GM19240 (cell line): ENCODE measurements at regions not wholly inside any gene's neighbourhood (a gene's known extent, or its start where the extent isn't known, plus 50 kb on each side); places are given as distances from the start of the nearest gene placed in this dataset.
"Not testable (repeated sequence)": the region's sequence is repeated elsewhere in the genome, so short reads cannot be mapped to it uniquely, and the experiment has no call there.

Experiments
- DNase-seq: peaks from one replicate; pipeline ENCODE4 v3.0.0; 2011; ENCODE audit warnings: low spot score; ENCODE audit not compliant: insufficient read length

GRCh38 chr10:84018826-84019225, 120.5 kb upstream of the GHITM start:
- no peak for DNase-seq

DNA sequence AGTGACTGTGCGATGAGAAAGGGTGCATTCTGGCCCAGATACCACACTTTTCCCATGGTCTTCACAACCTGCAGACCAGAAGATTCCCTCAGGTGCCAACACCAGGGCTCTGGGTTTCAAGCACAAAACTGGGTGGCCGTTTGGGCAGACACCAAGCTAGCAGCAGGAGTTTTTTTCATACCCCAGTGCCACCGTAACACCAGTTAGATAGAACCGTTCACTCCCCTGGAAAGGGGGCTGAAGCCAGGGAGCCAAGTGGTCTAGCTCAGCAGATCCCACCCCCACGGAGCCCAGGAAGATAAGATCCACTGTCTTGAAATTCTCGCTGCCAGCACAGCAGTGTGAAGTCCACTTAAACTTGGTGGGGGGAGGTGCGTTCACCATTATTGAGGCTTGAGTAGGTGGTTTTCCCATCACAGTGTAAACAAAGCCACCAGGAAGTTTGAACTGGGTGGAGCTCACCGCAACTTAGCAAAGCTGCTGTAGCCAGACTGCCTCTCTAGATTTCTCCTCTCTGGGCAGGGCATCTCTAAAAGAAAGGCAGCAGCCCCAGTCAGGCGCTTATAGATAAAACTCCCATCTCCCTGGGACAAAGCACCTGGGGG, 119.4 kb upstream of the GHITM start:
- DNase-seq: not testable (repeated sequence)

- DNase-seq: no peak
Observed at GRCh38 chr10:84026821-84027257, 112.5 kb upstream of the GHITM start.

DNA sequence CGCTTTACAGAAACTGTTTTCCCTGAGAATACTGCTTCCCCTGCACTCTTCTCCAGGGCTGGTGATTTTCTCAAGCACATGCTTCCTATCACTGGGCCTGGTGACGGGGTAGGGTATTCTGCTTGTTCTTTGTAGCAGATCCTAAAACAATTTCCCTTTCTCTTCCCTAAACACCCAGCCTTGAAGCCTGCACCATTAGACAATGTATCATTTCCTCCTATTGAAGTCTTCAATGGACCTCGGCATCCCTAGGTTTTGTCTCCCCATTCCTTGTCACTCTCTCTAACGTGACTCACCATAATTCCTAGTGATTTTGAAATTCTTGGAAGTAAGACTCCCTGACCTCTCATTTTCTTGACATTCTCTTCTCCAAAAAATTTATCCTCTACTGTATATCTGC, 109.5 kb upstream of the GHITM start:
- no peak for DNase-seq

DNA sequence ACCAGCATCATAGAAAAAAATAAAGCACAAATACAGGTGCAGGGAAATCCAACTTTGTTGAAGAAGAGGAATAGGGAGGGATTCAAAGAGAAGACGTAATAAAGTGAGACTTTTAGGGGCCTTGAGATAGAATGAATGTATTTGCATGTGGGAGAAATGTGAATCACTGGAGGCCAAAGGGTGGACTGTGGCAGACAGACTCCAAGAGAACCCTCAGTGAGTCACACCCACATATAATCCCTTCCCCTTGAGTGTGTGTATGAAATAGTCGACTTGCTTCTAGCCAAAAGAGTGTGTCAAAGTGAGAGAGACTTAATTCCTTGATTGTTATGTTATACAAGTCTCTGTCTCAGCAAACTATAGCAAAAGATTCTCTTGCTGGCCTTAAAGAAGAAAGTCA, 101.3 kb upstream of the GHITM start:
- DNase-seq: no peak

DNA sequence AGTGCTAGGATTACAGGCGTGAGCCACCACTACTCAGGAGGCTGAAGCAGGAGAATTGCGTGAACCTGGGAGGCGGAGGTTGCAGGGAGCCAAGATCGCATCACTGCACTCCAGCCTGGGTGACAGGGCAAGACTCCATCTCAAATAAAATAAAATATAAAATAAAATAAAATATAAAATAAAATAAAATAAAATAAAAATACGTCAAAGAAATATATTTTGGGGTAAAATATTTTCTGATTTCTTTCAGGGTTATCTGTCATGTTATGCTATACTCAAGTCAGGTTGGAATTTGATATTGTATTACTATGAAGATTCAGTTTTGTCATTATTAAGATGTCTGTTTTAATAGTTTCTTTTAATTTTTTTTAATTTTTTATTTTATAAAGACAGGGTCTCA, 99.4 kb upstream of the GHITM start:
- DNase-seq: no peak

DNA sequence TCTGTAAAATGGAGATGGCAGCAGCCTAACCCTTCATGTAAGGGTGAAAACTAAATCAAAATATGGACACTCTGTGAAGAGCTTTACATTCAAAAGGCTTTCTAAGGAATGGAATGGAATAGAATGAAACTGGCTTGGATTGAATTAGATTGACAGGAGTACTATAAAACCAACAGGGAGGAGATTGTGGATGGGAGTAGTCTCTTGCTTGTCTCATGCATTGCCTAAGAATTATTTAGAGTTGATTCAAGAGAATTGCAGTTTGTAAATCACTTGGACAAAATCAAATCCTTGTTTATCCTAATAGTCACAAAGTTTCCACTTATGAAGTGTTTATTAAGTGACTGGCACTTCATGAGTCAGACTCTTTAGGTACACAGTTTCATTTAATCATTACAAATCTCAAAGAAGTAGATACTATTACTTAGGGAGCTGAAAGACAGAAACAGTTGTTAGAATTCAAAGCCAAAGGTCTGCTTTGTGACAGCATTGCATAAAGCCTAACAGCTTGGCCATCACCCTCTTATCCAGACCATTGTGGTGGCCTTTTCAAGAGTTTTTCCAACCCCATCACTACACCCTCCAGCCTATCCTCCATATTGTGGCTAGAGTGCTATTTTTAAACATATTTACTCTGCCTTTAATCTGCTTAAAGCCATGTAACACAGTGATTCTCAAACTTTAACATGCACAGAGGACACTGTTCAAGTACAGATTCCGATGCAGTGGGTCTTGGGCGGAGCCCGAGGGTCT, 91.9 kb upstream of the GHITM start:
- no peak for DNase-seq

DNA sequence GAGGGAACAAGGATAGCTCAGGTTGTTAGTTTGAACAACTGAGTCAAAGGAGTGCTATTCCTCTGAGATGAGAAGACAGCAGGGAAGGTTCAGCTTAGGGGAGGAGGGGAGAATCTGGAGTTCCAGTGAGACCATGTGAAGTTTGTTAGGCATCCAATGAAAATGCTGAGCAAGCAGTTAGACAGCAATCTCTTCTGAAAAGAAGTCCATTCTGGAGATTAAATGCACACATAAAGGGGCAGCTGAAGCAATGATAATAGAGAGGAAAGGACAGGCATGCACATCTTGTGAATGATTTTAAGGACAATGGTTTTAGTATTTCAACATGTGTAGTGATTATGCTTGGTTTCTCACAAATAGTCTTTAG, 89.7 kb upstream of the GHITM start:
- DNase-seq: no peak

GRCh38 chr10:84053626-84054025, 85.7 kb upstream of the GHITM start:
- DNase-seq: no peak

GRCh38 chr10:84054743-84055142, 84.6 kb upstream of the GHITM start:
- DNase-seq: no peak

- DNase-seq: no peak
Observed at GRCh38 chr10:84059526-84059925, 79.8 kb upstream of the GHITM start.

DNA sequence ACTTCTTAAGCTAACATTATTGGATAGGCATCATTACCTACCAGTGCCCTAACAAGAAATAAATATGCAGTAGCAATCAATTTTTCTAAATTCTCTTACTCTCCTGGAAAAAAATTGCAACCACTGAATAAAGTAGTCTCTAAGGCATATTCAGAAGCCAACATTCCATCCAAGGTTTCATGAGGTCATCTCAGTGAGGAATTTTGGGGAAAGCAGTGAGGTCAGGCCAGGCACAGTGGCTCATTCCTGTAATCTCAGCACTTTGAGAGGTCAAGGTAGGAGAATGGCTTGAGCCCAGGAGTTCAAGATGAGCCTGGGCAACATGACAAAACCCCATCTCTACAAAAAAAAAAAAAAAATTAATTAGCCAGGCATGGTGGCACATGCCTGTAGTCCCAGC, 75.9 kb upstream of the GHITM start:
- DNase-seq: no peak

GRCh38 chr10:84065804-84066601, 73.3 kb upstream of the GHITM start:
- no peak for DNase-seq

- DNase-seq: no peak
Observed at GRCh38 chr10:84074521-84074920, 64.8 kb upstream of the GHITM start.

GRCh38 chr10:84075226-84076046, 63.9 kb upstream of the GHITM start:
- DNase-seq: no peak

DNA sequence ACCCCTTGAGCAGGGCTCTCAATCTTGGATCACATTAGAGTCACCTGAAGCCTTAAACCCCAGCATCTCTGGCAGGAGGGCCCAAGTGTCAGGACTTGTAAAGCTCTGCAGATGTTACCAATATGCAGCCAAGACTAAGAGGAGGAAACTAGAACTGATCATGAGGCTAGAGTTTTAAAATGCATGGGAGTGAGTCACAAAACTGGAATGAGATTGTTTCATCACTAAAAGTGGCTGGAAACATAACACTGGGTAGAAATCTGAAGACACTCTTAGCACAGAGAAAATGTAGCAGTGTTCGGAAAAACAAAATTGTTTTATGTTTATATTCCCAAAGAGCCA, 63.3 kb upstream of the GHITM start:
- no peak for DNase-seq

GRCh38 chr10:84076540-84077195, 62.6 kb upstream of the GHITM start:
- peak; percentile 30 for DNase-seq

DNA sequence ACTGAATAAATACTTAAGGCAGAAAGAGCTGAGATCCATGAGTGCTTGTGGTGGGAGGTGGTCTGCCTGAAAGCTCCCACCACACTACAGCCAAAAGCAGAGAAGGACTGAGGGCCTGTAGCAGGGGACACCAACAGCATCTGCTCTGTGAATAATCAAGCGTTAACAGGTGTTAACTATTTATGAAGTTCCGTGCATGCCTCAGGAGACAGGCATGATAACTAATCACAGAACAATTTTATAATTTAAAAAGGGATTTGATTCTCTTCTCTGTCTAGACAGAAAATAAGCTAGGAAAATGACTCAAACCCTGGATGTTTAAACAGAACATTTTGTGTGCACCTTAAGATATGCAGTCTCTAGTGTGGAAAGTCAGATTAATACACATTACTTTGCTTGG, 61.5 kb upstream of the GHITM start:
- no peak for DNase-seq

GRCh38 chr10:84078771-84079170, 60.5 kb upstream of the GHITM start:
- DNase-seq: no peak

- no peak for DNase-seq
Observed at GRCh38 chr10:84084342-84084741, 55.0 kb upstream of the GHITM start.

- no peak for DNase-seq
Observed at GRCh38 chr10:84087202-84087601, 52.1 kb upstream of the GHITM start.
